K562 (cell line): ENCODE measurements at regions not wholly inside any gene's neighbourhood (a gene's known extent, or its start where the extent isn't known, plus 50 kb on each side); places are given as distances from the start of the nearest gene placed in this dataset.

Experiments
- HMG20A ChIP-seq: fragments of 450-650 bp; formaldehyde crosslinking; conservative IDR thresholded peaks from 2 replicates; pipeline ENCODE4 v1.4.0; 2020; ENCODE audit warnings: mild to moderate bottlenecking, mixed read lengths
- NONO ChIP-seq, 2 experiments: fragments of 200-400 bp in 1 of 2; fragments of 450-650 bp in 1 of 2; formaldehyde crosslinking in 1 of 2; IDR thresholded peaks; 2 replicates each; pipeline ENCODE4 v1.6.1; 2017; ENCODE audit warnings: low read depth in 2 of 2, mild to moderate bottlenecking in 2 of 2, moderate library complexity in 2 of 2, low read length in 1 of 2
- NR2C2 ChIP-seq, 2 experiments: fragments of 200-800 bp in 1 of 2; sonication (Bioruptor generic) in 1 of 2; sonication (generic) in 1 of 2; formaldehyde crosslinking in 1 of 2; IDR thresholded peaks; 2 replicates each; pipeline versions ENCODE4 v1.6.1 to v1.8.0; 2016 to 2022; ENCODE audit warnings: mild to moderate bottlenecking in 1 of 2, missing compliant biosample characterization in 1 of 2, missing genetic modification characterization in 1 of 2, missing genetic modification reagents in 1 of 2
- POLR2A ChIP-seq: fragments of 450-650 bp; conservative IDR thresholded peaks from 2 replicates; pipeline ENCODE4 v1.6.1; 2016
- SMAD4 ChIP-seq: fragments of 250-450 bp; sonication (Bioruptor Pico); conservative IDR thresholded peaks from 2 replicates; pipeline ENCODE4 v1.8.0; 2021; ENCODE audit warnings: inconsistent platforms, mild to moderate bottlenecking, moderate library complexity
- WHSC1 ChIP-seq: IDR thresholded peaks from one replicate; pipeline ENCODE4 v1.6.1; 2012; ENCODE audit warnings: low read length, control low read depth, inconsistent platforms
- ZBTB49 ChIP-seq: sonication (generic); formaldehyde crosslinking; IDR thresholded peaks from 2 replicates; pipeline ENCODE4 v1.8.0; 2022; ENCODE audit warnings: missing genetic modification reagents, mild to moderate bottlenecking, borderline replicate concordance
- TF ChIP-seq, protein P1 (sequence below), 3 experiments: IDR thresholded peaks in 2 of 3; conservative IDR thresholded peaks in 1 of 3; 2 replicates each; pipeline ENCODE4 v1.5.1; 2011 to 2012; ENCODE audit warnings: low read length in 3 of 3, mild to moderate bottlenecking in 3 of 3, control low read depth in 2 of 3, improper control_type of control experiment in 1 of 3, inconsistent platforms in 1 of 3, low read depth in 1 of 3, mixed read lengths in 1 of 3, moderate library complexity in 1 of 3; ENCODE audit not compliant: insufficient read depth in 2 of 3
- TF ChIP-seq, protein P2 (sequence below): sonication (generic); formaldehyde crosslinking; IDR thresholded peaks from 2 replicates; pipeline ENCODE4 v1.8.0; 2022; ENCODE audit warnings: mild to moderate bottlenecking, missing genetic modification reagents

- TF ChIP-seq SMAD4 (no peak), WHSC1 (no peak), ZBTB49 (CRISPR knock-in tag) (no peak), POLR2A (no peak), NONO (IDR thresholded peaks at IDR 0.05; ENCODE audit: low read depth in 2 of 2, low read length in 1 of 2) (no peak), HMG20A (no peak), NR2C2 (CRISPR knock-in tag; IDR thresholded peaks at IDR 0.05) (no peak), NR2C2 (tag; IDR thresholded peaks at IDR 0.05) (no peak)
- TF ChIP-seq, protein P1, sequence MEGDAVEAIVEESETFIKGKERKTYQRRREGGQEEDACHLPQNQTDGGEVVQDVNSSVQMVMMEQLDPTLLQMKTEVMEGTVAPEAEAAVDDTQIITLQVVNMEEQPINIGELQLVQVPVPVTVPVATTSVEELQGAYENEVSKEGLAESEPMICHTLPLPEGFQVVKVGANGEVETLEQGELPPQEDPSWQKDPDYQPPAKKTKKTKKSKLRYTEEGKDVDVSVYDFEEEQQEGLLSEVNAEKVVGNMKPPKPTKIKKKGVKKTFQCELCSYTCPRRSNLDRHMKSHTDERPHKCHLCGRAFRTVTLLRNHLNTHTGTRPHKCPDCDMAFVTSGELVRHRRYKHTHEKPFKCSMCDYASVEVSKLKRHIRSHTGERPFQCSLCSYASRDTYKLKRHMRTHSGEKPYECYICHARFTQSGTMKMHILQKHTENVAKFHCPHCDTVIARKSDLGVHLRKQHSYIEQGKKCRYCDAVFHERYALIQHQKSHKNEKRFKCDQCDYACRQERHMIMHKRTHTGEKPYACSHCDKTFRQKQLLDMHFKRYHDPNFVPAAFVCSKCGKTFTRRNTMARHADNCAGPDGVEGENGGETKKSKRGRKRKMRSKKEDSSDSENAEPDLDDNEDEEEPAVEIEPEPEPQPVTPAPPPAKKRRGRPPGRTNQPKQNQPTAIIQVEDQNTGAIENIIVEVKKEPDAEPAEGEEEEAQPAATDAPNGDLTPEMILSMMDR (IDR thresholded peaks at IDR 0.05 in 2 of 3, conservative IDR thresholded peaks at IDR 0.05 in 1 of 3; ENCODE audit: insufficient read depth in 2 of 3, low read depth in 1 of 3, low read length in 3 of 3), result no peak
- TF ChIP-seq, protein P2, sequence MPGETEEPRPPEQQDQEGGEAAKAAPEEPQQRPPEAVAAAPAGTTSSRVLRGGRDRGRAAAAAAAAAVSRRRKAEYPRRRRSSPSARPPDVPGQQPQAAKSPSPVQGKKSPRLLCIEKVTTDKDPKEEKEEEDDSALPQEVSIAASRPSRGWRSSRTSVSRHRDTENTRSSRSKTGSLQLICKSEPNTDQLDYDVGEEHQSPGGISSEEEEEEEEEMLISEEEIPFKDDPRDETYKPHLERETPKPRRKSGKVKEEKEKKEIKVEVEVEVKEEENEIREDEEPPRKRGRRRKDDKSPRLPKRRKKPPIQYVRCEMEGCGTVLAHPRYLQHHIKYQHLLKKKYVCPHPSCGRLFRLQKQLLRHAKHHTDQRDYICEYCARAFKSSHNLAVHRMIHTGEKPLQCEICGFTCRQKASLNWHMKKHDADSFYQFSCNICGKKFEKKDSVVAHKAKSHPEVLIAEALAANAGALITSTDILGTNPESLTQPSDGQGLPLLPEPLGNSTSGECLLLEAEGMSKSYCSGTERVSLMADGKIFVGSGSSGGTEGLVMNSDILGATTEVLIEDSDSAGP, result no peak
Measured at GRCh38 chr2:41199334-41199733, 747.4 kb upstream of the SLC8A1 start.
